Natural killer cell treated with Interleukin-12 subunit alpha and Interleukin-12 subunit beta and Interleukin-15 and Interleukin-18, amount 100 ng/mL, for 72 hours (primary cell): ENCODE measurements at regions not wholly inside any gene's neighbourhood (a gene's known extent, or its start where the extent isn't known, plus 50 kb on each side); places are given as distances from the start of the nearest gene placed in this dataset.

Experiments used
- ATAC-seq, 2 donors: fragments of 150-1000 bp; cut with Tn5 transposase in 1 of 2; sonication (Bioruptor Pico), chemical (Tn5 transposase) in 1 of 2; 2 replicates each; pipeline ENCODE4 v1.10.0; 2021
- DNase-seq: peaks from one replicate; pipeline ENCODE4 v3.0.0; 2022; ENCODE audit warnings: low spot score
- H3K27ac Mint-ChIP-seq, 2 donors: 1 replicate in 1 of 2; 2 replicates in 1 of 2; pipeline ENCODE4 v1.8.0; 2022; ENCODE audit warnings: mixed read lengths in 2 of 2, mild to moderate bottlenecking in 1 of 2, moderate library complexity in 1 of 2
- H3K27me3 Mint-ChIP-seq, 2 donors: 1 replicate in 1 of 2; 2 replicates in 1 of 2; pipeline ENCODE4 v1.8.0; 2022; ENCODE audit warnings: mixed read lengths in 2 of 2
- H3K36me3 Mint-ChIP-seq: one replicate; pipeline ENCODE4 v1.8.0; 2022; ENCODE audit warnings: mixed read lengths
- H3K4me1 Mint-ChIP-seq, 2 donors: 1 replicate in 1 of 2; 2 replicates in 1 of 2; pipeline ENCODE4 v1.8.0; 2022; ENCODE audit warnings: low read depth in 2 of 2, mixed read lengths in 2 of 2, mild to moderate bottlenecking in 1 of 2
- H3K4me3 Mint-ChIP-seq: one replicate; pipeline ENCODE4 v1.8.0; 2022; ENCODE audit warnings: mixed read lengths
- H3K9me3 Mint-ChIP-seq: 2 replicates; pipeline ENCODE4 v1.8.0; 2022; ENCODE audit warnings: mixed read lengths

GRCh38 chr16:60605176-60605575 is 1431.1 kb downstream of the CDH8 start:
- Mint-ChIP-seq H3K4me3 (no peak overlapping the region), H3K36me3 (peaks cover 4% of the 10 kb centered on the region), H3K27ac (no peak overlapping the region), H3K4me1 (no peaks in the 10 kb centered on the region), H3K9me3 (peaks cover 14% of the 10 kb centered on the region), H3K27me3 (no peaks in the 10 kb centered on the region)
- ATAC-seq = no peak
- DNase-seq = no peak

- Mint-ChIP-seq H3K9me3 (peaks cover 17% of the 10 kb centered on the region), H3K27ac (no peak overlapping the region), H3K4me3 (no peak overlapping the region), H3K27me3 (no peaks in the 10 kb centered on the region), H3K36me3 (no peaks in the 10 kb centered on the region), H3K4me1 (no peaks in the 10 kb centered on the region)
- DNase-seq = no peak
- ATAC-seq = no peak
Observed at GRCh38 chr16:60586493-60586892, 1449.7 kb downstream of the CDH8 start.

- no peaks in the 10 kb centered on the region for H3K27me3 Mint-ChIP-seq
- H3K27ac Mint-ChIP-seq = no peak overlapping the region
- ATAC-seq (no peak), DNase-seq (no peak)
- peaks cover 5% of the 10 kb centered on the region for H3K36me3 Mint-ChIP-seq
- H3K4me3 Mint-ChIP-seq = no peak overlapping the region
- H3K9me3 Mint-ChIP-seq = peaks cover 26% of the 10 kb centered on the region
- no peaks in the 10 kb centered on the region for H3K4me1 Mint-ChIP-seq
Observed at GRCh38 chr16:60582528-60582927, 1453.7 kb downstream of the CDH8 start.

- Mint-ChIP-seq H3K27me3 (no peaks in the 10 kb centered on the region), H3K9me3 (peaks cover 15% of the 10 kb centered on the region), H3K36me3 (peaks cover 4% of the 10 kb centered on the region), H3K4me3 (no peak overlapping the region), H3K4me1 (no peaks in the 10 kb centered on the region), H3K27ac (no peak overlapping the region)
- ATAC-seq (no peak), DNase-seq (no peak)
Observed at GRCh38 chr16:60566901-60567300, 1469.3 kb downstream of the CDH8 start.

GRCh38 chr16:60564588-60564987 is 1471.7 kb downstream of the CDH8 start:
- Mint-ChIP-seq H3K4me3 (no peak overlapping the region), H3K27me3 (no peaks in the 10 kb centered on the region), H3K4me1 (no peaks in the 10 kb centered on the region), H3K36me3 (peaks cover 4% of the 10 kb centered on the region), H3K27ac (no peak overlapping the region), H3K9me3 (peaks cover 12% of the 10 kb centered on the region)
- ATAC-seq = no peak
- no peak for DNase-seq

GRCh38 chr16:60563166-60563565 is 1473.1 kb downstream of the CDH8 start:
- peaks cover 12% of the 10 kb centered on the region for H3K9me3 Mint-ChIP-seq
- no peak overlapping the region for H3K4me3 Mint-ChIP-seq
- no peak for ATAC-seq
- DNase-seq = no peak
- no peaks in the 10 kb centered on the region for H3K27me3 Mint-ChIP-seq
- no peaks in the 10 kb centered on the region for H3K4me1 Mint-ChIP-seq
- H3K36me3 Mint-ChIP-seq = peaks cover 4% of the 10 kb centered on the region
- no peak overlapping the region for H3K27ac Mint-ChIP-seq

GRCh38 chr16:60558936-60559335 is 1477.3 kb downstream of the CDH8 start:
- no peaks in the 10 kb centered on the region for H3K4me1 Mint-ChIP-seq
- H3K27ac Mint-ChIP-seq = no peak overlapping the region
- no peaks in the 10 kb centered on the region for H3K27me3 Mint-ChIP-seq
- H3K36me3 Mint-ChIP-seq = no peaks in the 10 kb centered on the region
- ATAC-seq = no peak
- no peak overlapping the region for H3K4me3 Mint-ChIP-seq
- peaks cover 13% of the 10 kb centered on the region for H3K9me3 Mint-ChIP-seq
- DNase-seq = no peak

- Mint-ChIP-seq H3K4me1 (no peaks in the 10 kb centered on the region), H3K27me3 (no peaks in the 10 kb centered on the region), H3K4me3 (no peak overlapping the region), H3K27ac (no peak overlapping the region), H3K9me3 (peaks cover 26% of the 10 kb centered on the region), H3K36me3 (no peaks in the 10 kb centered on the region)
- ATAC-seq (no peak), DNase-seq (no peak)
Observed at GRCh38 chr16:60553090-60553757, 1483.0 kb downstream of the CDH8 start.

- Mint-ChIP-seq H3K9me3 (peaks cover 14% of the 10 kb centered on the region), H3K4me3 (no peak overlapping the region), H3K27me3 (no peaks in the 10 kb centered on the region), H3K36me3 (peaks cover 13% of the 10 kb centered on the region), H3K27ac (no peak overlapping the region), H3K4me1 (no peaks in the 10 kb centered on the region)
- no peak for DNase-seq
- no peak for ATAC-seq
Observed at GRCh38 chr16:60541535-60541934, 1494.7 kb downstream of the CDH8 start.

- Mint-ChIP-seq H3K36me3 (peaks cover 4% of the 10 kb centered on the region), H3K27ac (no peak overlapping the region)
Observed at GRCh38 chr16:60510941-60511340, 1525.3 kb downstream of the CDH8 start.

GRCh38 chr16:60510208-60510607 is 1526.0 kb downstream of the CDH8 start:
- Mint-ChIP-seq H3K27me3 (no peaks in the 10 kb centered on the region), H3K9me3 (peaks cover 12% of the 10 kb centered on the region), H3K4me3 (no peak overlapping the region), H3K27ac (no peak overlapping the region), H3K4me1 (no peaks in the 10 kb centered on the region), H3K36me3 (peaks cover 4% of the 10 kb centered on the region)
- no peak for DNase-seq
- no peak for ATAC-seq

More at GRCh38 chr16:60510941-60511340, 1525.3 kb downstream of the CDH8 start:
- ATAC-seq (no peak), DNase-seq (no peak)
- Mint-ChIP-seq H3K9me3 (peaks cover 14% of the 10 kb centered on the region), H3K27me3 (no peaks in the 10 kb centered on the region), H3K4me1 (no peaks in the 10 kb centered on the region), H3K4me3 (no peak overlapping the region)

- H3K4me1 Mint-ChIP-seq = no peaks in the 10 kb centered on the region
- ATAC-seq (no peak), DNase-seq (no peak)
- no peaks in the 10 kb centered on the region for H3K27me3 Mint-ChIP-seq
- no peak overlapping the region for H3K4me3 Mint-ChIP-seq
- H3K9me3 Mint-ChIP-seq = peaks cover 3% of the 10 kb centered on the region
- H3K27ac Mint-ChIP-seq = no peak overlapping the region
- H3K36me3 Mint-ChIP-seq = no peaks in the 10 kb centered on the region
Observed at GRCh38 chr16:60491273-60491672, 1545.0 kb downstream of the CDH8 start.

GRCh38 chr16:60485872-60486489 is 1550.3 kb downstream of the CDH8 start:
- H3K36me3 Mint-ChIP-seq = no peaks in the 10 kb centered on the region
- H3K4me1 Mint-ChIP-seq = no peaks in the 10 kb centered on the region
- H3K27ac Mint-ChIP-seq = no peak overlapping the region
- H3K4me3 Mint-ChIP-seq = no peak overlapping the region
- no peaks in the 10 kb centered on the region for H3K27me3 Mint-ChIP-seq
- DNase-seq = no peak
- ATAC-seq = no peak
- H3K9me3 Mint-ChIP-seq = peaks cover 12% of the 10 kb centered on the region

- Mint-ChIP-seq H3K4me1 (no peaks in the 10 kb centered on the region), H3K27me3 (no peaks in the 10 kb centered on the region), H3K9me3 (peaks cover 12% of the 10 kb centered on the region), H3K27ac (no peak overlapping the region), H3K4me3 (no peak overlapping the region), H3K36me3 (no peaks in the 10 kb centered on the region)
- DNase-seq = no peak
- ATAC-seq = no peak
Observed at GRCh38 chr16:60484901-60485300, 1551.3 kb downstream of the CDH8 start.

GRCh38 chr16:60481591-60481990 is 1554.6 kb downstream of the CDH8 start:
- Mint-ChIP-seq H3K9me3 (peaks cover 12% of the 10 kb centered on the region), H3K36me3 (no peaks in the 10 kb centered on the region)
- ATAC-seq = no peak

More at GRCh38 chr16:60481591-60481990, 1554.6 kb downstream of the CDH8 start:
- no peak overlapping the region for H3K4me3 Mint-ChIP-seq
- no peak for DNase-seq
- no peaks in the 10 kb centered on the region for H3K27me3 Mint-ChIP-seq
- no peak overlapping the region for H3K27ac Mint-ChIP-seq
- no peaks in the 10 kb centered on the region for H3K4me1 Mint-ChIP-seq
